ENCODE measurements at regions not wholly inside any gene's neighbourhood (a gene's known extent, or its start where the extent isn't known, plus 50 kb on each side); places are given as distances from the start of the nearest gene placed in this dataset.

DNA sequence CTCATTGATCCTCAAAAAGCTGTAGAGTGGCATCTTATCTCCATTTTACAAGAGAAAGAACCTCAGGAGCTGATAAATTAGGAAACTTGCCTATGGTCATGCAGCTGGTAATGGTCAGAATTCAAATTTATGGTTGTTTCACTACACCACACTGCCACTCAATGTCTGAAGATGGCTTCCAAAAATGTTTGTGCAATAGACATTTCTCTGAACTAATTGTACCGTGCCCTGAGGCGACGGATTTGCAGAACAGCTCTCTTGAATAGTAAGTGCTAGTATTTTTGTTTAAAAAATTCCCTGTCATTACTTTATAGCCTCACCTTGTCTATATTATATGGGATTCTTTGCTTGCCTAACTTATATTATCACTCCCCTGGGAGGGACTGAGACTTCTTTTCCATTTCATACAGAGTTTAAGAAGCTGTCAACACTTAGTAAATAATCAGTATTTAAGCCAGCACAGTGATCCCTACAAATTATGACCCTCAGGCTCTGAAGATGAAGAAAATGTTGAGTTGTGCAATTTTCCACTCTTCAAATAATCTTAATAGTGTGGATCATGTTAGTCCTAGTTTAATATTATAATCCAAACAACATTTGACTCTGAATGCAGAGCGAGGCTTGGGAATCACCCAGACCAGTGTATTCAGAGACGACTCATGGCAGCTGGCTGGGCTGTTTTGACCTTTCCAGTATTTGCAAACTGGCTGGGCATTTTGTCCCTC, 346.6 kb downstream of the PTEN start:
- no peak for DNase-seq

- no peak for DNase-seq
Observed at GRCh38 chr10:88211230-88211629, 347.8 kb downstream of the PTEN start.

DNA sequence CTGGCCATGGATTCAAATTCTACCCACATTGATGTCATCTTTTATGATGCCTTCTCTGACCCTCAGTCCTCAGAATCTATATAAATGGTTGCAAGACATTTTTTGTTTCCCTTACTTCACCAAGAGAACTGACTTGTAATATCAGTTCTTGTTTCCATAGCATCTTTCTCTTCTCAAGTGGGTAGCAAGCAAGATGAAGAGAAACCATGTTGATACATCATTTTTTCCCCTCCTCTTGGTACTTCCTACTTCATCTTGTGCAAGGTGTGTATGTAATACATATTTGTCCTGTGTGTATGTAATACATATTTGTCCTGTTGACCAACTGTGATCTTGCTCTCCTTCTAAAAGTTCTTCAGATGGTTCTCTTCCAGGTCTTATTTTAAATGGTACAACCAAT, 348.6 kb downstream of the PTEN start:
- DNase-seq, result no peak

GRCh38 chr10:88213065-88213605, 349.7 kb downstream of the PTEN start:
- DNase-seq, result no peak

GRCh38 chr10:88216976-88217375, 353.6 kb downstream of the PTEN start:
- no peak for DNase-seq

DNA sequence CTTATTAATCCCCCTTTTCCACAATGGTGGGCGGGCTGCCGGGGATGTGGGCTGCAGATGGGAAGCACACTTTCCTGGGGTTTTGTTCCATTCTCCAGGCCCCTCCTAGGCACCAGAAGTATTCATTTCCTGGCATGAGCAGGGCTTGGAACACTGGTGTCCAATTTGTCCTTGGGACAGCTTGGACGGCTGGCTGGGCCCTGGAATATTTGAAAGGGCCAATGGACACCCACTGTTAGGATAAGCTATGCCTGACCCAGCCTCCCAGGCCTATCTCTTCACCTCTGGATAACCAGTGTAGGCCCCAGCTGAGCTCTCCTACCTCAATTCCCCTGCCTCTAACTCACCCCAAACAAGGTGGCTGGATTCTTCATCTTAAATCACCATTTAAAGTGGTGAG, 354.9 kb downstream of the PTEN start:
- no peak for DNase-seq

GRCh38 chr10:88219753-88220152, 356.3 kb downstream of the PTEN start:
- no peak for DNase-seq

GRCh38 chr10:88221010-88221973, 357.9 kb downstream of the PTEN start:
- no peak for DNase-seq

DNA sequence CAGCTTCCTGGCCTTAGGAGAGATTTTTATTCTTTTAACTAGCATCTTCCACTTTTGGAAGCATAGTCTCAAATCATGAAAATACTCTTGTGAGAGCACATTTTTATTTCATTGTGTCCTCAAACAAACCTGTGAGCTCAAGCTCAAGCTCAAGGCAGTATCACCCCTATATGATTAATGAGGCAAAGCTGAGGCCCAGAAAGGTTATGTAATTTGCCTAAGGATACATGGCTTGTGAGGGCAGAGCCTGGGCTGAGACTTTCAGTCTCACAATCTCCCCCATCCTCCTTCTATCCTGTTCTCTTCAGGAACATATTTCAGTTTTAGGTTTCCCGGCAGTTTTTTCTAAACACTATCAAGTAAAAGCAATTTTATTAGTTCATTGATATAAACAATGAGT, 359.5 kb downstream of the PTEN start:
- no peak for DNase-seq
